ENCODE measurements at regions not wholly inside any gene's neighbourhood (a gene's known extent, or its start where the extent isn't known, plus 50 kb on each side); places are given as distances from the start of the nearest gene placed in this dataset.
"Not testable (repeated sequence)": the region's sequence is repeated elsewhere in the genome, so short reads cannot be mapped to it uniquely, and the experiment has no call there.

GRCh38 chr12:118537481-118537917 lies 161.1 kb downstream of the SUDS3 start:
- DNase-seq (ENCODE audit: low spot score), result peak; percentile 80

GRCh38 chr12:118541071-118541470 lies 164.7 kb downstream of the SUDS3 start:
- DNase-seq (ENCODE audit: low spot score), result peak; percentile 87

- no peak for DNase-seq (ENCODE audit: low spot score)
Observed at GRCh38 chr12:118541934-118542333, 165.6 kb downstream of the SUDS3 start.

- no peak for DNase-seq (ENCODE audit: low spot score)
Observed at GRCh38 chr12:118543651-118544050, 167.3 kb downstream of the SUDS3 start.

DNA sequence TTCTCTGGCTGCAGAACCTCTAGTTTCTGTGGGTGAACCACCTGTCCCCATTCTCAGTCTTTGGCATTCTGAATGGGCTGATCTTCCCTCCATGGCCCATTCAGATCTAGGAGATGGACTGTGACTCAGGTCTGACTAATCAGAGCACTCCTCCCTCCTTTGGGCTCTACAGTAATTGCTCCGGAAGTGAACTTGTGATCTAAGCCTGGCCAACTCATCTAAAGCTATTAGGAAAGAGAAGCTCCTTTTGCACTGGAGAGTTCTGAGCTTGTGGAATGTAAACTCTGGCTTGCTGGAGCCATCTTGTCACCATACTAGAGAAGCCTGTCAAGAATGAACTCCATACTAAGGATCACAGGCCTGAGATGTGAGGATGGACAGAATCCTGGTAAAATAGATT lies 168.2 kb downstream of the SUDS3 start:
- DNase-seq (ENCODE audit: low spot score), result no peak

DNA sequence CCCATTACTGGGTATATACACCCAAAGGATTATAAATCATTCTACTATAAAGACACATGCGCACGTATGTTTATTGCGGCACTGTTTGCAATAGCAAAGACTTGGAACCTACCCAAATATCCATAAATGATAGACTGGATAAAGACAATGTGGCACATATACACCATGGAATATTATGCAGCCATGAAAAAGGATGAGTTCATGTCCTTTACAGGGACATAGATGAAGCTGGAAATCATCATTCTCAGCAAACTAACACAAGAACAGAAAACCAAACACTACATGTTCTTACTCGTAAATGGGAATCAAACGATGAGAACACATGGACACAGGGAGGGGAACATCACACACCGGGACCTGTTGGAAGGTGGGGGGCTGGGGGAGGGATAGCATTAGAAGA lies 171.3 kb downstream of the SUDS3 start:
- not testable (repeated sequence) for DNase-seq (ENCODE audit: low spot score)

DNA sequence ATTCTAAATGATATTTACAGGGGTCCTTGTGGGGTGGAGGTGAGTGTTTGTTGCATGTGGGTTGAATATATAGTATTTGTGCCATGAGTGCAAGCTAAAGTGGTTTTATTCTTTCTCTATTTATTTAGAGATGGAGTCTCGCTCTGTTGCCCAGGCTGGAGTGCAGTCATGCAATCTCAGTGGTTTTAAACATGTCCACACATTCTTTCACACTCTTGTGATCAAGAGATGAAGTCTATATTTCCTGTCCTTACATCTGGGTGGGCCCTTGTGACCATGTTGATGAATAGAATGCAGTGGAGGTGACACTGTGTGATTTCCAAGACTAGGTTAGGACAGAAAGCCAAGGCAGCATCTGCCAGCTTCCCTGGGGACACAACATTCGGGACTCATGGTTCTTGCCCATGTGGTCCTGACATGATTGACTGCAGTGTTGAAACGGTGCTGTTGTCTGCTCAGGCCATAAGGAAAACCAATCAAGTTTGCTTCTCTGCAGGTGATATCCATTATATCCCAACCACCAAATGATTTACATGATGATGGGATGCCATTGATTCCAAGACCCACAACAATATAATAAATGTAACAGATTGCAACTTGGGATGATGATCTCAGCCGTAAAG lies 172.6 kb downstream of the SUDS3 start:
- DNase-seq (ENCODE audit: low spot score), result no peak

DNA sequence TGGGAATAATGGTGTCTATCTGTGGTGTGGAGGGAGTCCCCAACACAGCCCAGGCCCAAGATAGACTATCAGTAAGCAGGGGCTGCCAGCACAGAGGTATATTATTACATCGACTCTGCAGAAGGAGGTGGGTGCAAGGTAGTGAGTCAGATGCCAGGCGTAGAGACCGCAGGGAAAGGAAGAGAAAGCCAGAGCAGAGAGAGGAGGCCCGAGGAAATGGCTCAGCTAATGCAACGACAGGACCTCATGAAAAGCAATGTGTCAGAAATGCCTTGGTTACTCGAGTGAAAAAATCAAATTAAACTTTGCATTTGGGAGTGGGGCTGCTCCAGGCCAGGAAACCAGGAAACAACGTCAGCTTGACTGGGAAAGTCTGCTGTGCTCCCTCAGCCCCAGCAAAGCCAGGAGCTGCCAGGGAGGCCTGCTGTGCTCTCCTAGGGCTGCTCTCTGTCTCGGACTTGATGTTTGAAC lies 173.2 kb downstream of the SUDS3 start:
- DNase-seq (ENCODE audit: low spot score), result no peak

DNA sequence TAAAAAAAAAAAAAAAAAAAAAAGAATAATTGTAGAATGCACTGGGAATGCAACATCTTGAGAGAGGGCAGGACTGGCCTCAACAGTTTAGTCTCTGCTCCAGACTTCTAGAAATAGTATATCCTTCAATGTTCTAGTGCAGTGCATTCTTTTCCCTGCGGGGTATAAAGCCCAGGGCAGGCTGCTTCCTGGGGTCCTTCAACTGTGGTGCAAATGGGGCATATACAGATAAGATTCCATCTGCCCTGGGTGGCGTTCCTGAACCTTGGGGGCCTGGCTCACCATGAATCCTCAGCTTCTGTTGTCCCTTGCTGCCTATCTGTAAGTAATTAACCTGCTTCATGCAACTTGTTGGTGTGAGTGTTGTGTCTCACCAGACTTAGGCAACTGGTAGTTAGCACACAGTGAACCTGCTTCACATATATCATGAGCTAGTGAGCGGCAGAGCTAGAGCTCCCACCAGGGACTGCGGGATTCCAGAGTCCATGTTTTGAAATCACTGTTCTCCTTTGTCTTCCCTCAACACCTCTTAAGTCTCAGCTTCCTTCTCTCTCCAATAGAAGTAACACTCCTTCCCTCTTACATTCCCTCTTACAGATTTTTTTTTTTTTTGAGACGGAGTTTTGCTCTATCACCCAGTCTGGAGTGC lies 177.6 kb downstream of the SUDS3 start:
- DNase-seq (ENCODE audit: low spot score), result no peak

DNA sequence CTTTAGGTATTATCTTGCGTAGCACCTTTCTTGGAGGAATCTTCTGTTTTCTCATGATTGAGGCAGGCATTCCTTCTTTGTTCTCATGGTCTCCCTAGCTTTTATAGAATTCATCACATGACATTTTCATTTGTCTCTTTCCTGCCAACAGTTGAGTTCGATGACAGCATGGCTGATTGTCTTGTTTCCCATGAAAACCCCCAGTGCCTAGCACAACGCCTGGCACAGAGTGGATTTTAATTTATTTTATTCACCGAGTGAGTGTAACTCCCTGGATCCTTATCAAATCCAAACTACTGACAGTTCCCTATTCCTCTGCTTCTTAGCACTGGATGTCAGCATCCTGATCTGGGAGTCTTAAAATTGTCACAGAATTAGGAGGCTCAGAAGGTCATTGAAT lies 182.6 kb downstream of the SUDS3 start:
- DNase-seq (ENCODE audit: low spot score), result no peak

GRCh38 chr12:118560733-118561132 lies 184.4 kb downstream of the SUDS3 start:
- DNase-seq (ENCODE audit: low spot score), result no peak

DNA sequence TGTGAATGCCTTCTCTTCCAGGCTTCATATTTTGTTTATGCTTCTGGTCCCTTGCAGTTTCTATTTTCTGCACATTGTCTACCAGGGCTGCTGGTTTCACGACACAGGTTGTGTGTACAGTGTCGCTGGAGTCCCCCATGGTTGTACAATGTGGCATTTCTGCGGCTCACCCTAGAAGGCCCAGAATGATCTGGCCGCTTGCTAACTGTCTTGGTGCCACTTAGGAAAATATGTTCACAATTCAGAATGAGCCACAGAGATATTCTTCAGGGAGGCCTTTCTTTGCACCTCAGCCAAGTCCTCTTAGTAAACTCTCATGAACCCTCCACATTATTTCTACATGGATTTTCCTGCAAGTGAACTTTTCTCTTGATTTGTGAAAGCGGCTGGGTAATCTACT lies 195.4 kb downstream of the SUDS3 start:
- no peak for DNase-seq (ENCODE audit: low spot score)

DNA sequence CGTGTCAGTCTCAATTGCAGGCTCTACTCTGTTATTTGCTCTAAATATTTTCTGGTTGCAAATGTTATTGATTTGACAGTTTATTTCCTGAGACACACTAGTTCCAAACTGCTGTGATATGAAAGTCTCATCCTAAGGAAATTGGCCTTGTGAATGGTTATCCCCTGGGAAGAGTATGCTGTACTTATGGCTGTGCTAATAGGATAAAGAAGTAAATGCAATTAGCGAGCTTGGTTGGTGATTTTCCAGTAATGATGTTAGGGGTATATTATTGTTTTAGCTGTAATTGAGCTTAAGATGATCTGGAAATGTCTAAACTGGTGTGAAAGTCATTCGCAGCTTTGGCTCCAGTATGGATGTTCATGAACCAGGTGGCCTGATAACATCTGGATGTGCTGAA lies 197.9 kb downstream of the SUDS3 start:
- no peak for DNase-seq (ENCODE audit: low spot score)

GRCh38 chr12:118575730-118576129 lies 199.4 kb downstream of the SUDS3 start:
- no peak for DNase-seq (ENCODE audit: low spot score)

DNA sequence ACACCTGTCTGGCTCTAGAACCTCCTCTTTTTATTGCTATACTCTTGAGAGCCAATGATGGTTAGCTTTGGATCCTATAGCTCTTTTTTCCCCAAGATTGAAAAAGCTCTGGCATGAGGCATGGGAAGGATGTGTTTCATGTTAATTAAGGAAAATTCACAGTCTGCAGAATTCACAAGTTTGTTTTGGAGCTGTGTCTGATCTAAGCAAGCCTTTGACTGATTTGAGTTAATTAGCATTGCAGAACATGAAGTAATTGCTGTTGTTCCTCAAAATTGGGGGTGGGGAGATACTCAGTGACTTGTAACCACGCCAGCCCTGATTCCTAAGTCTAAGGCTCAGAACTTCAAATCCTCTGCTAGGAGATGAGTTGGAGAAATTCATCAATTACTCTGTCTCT lies 205.0 kb downstream of the SUDS3 start:
- no peak for DNase-seq (ENCODE audit: low spot score)

DNA sequence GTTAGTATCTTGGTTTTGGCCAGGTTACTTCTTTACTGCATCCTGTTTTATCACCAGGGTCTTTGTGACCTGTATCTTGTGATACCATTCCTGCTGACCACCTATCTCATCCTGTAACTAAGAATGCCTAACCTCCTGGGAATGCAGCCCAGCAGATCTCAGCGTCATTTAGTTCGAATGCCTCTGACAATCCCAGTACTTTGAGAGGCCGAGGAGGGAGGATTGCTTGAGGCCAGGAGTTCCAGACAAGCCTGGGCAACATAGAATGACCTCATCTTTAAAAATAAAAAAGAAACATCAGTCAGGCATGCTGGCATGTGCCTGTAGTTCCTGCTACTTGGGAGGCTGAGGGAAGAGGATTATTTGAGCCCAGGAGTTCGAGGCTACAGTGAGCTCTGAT lies 206.5 kb downstream of the SUDS3 start:
- DNase-seq (ENCODE audit: low spot score), result no peak

- no peak for DNase-seq (ENCODE audit: low spot score)
Observed at GRCh38 chr12:118586433-118586832, 210.1 kb downstream of the SUDS3 start.

GRCh38 chr12:118589162-118589561 lies 212.8 kb downstream of the SUDS3 start:
- no peak for DNase-seq (ENCODE audit: low spot score)

- no peak for DNase-seq (ENCODE audit: low spot score)
Observed at GRCh38 chr12:118590406-118591150, 214.2 kb downstream of the SUDS3 start.

GRCh38 chr12:118603610-118604361 lies 227.4 kb downstream of the SUDS3 start:
- no peak for DNase-seq (ENCODE audit: low spot score)

DNA sequence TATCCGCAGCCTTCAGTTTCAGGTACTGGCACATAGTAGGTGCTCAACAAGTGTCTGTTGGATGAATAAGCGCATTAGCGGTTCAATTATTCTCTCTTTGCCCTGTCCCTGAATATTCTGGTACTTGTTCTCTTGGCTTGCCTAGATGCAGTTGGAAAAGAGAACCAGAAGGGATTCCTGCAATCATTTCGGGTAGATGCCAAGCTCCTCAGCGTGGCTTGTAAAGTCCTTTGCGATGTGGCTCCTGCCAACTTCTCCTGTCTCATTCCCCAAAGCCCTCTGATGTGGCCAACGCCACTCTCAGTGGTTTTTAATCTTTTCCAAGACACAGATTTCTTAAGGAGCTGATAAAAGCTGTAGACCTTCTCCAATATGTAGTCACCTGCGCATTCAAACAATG lies 230.3 kb downstream of the SUDS3 start:
- no peak for DNase-seq (ENCODE audit: low spot score)

DNA sequence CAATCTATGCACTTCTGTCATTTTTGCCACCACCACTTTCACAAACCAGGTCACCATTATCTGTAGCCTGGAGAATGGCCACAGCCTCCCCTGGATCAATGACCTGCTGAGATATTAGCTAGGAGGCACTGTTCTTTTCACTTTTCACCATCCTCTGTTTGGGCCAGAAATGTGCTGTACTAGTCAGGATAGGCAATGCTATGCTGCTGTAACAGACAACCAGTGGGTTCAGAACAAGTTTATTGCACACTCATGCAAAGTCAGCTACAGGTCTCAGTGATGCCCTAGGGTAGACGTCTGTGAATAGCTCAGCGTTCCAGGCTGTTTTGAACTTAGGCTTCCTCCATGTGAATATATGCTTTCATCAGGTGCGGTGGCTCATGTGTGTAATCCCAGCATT lies 231.5 kb downstream of the SUDS3 start:
- no peak for DNase-seq (ENCODE audit: low spot score)

Measured in cerebellar cortex (tissue), 1 donor.